NOMO-1 treated with dmso at 0.1 percent for 144 hours (cell line): ENCODE measurements at regions not wholly inside any gene's neighbourhood (a gene's known extent, or its start where the extent isn't known, plus 50 kb on each side); places are given as distances from the start of the nearest gene placed in this dataset.
"Not testable (repeated sequence)": the region's sequence is repeated elsewhere in the genome, so short reads cannot be mapped to it uniquely, and the experiment has no call there.

Experiments used
- DNase-seq: peaks from one replicate; lab custom pipeline; 2025; ENCODE audit not compliant: unreplicated experiment; lab: John Stamatoyannopoulos, UW

GRCh38 chr20:48007351-48007750 is 222.1 kb upstream of the SULF2 start:
- peak; percentile 80 for DNase-seq

- DNase-seq = no peak
These were observed 221.0 kb upstream of the SULF2 start for GRCh38 chr20:48006036-48006833.

GRCh38 chr20:48003021-48003420 is 217.7 kb upstream of the SULF2 start:
- no peak for DNase-seq

GRCh38 chr20:48002517-48002970 is 217.3 kb upstream of the SULF2 start:
- peak; percentile 73 for DNase-seq

GRCh38 chr20:47999166-47999565 is 213.9 kb upstream of the SULF2 start:
- DNase-seq = no peak

GRCh38 chr20:47998736-47999135 is 213.5 kb upstream of the SULF2 start:
- peak; percentile 39 for DNase-seq

- no peak for DNase-seq
These were observed 210.4 kb upstream of the SULF2 start for GRCh38 chr20:47995661-47996060.

GRCh38 chr20:47993817-47994216 is 208.5 kb upstream of the SULF2 start:
- no peak for DNase-seq

- no peak for DNase-seq
These were observed 207.9 kb upstream of the SULF2 start for GRCh38 chr20:47993035-47993755.

GRCh38 chr20:47991875-47992488 is 206.7 kb upstream of the SULF2 start:
- DNase-seq = no peak

- no peak for DNase-seq
These were observed 205.3 kb upstream of the SULF2 start for GRCh38 chr20:47990507-47991150.

- no peak for DNase-seq
These were observed 204.7 kb upstream of the SULF2 start for GRCh38 chr20:47989957-47990356.

- DNase-seq = no peak
These were observed 203.4 kb upstream of the SULF2 start for GRCh38 chr20:47988676-47989075.

- no peak for DNase-seq
These were observed 200.0 kb upstream of the SULF2 start for GRCh38 chr20:47985092-47985850.

GRCh38 chr20:47984437-47984836 is 199.2 kb upstream of the SULF2 start:
- DNase-seq = no peak

- DNase-seq = not testable (repeated sequence)
These were observed 198.4 kb upstream of the SULF2 start for GRCh38 chr20:47983642-47984041.

- DNase-seq = no peak
These were observed 197.5 kb upstream of the SULF2 start for GRCh38 chr20:47982574-47983360.

GRCh38 chr20:47981222-47981621 is 195.9 kb upstream of the SULF2 start:
- DNase-seq = no peak

GRCh38 chr20:47980336-47981177 is 195.3 kb upstream of the SULF2 start:
- no peak for DNase-seq
